ENCODE measurements at regions not wholly inside any gene's neighbourhood (a gene's known extent, or its start where the extent isn't known, plus 50 kb on each side); places are given as distances from the start of the nearest gene placed in this dataset.

DNA sequence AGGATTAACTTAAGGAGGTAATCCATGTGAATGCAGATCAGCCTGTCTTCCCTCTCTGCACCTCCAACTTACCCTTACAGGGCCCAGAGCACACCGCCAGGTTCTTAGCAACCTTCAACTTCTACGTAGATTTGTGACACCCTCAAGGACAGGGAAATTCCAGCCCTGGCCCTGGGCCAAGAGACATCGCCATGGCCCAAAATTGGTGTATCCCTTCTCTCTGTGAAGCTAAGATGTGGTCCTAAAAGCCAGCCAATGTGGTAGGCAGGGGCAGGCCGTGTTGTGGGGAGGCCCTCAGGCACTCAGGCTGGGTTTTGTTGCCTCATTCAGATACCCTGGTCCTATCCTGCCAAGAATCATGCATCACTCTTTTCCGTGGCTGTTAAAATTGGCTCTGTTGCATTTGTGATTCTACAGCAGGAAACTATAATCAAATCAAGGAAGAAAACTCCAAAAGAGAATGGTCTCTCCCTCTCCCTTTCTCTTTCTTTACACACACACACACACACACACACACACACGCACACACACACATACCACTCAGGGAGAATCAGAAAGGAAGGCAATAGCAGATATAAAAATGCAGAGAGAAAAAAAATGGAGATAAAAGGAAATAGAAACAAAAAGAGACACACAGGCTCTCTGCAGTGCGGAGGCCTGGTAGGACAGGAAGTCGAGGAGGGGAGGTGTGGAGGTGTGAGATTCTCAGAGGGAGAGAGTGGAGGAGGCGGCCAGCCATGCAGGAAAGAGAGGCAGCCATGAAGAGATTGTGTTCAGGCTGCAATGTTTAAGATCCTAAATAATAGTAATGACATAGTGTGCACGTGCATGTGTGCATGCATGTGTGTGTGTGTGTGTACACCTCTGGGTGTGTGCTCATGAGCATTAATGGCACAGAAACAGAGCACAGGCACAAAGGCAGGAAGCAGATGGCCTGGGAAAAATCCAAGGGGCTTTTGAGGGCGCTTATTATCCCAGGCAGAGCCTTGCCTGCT lies 201.8 kb upstream of the LRFN2 start:
- DNase-seq (ENCODE audit: low read depth, low spot score): no peak
- ChIA-PET RAD21 (ENCODE audit: low non-redundant PET in 1 of 2, low total read pairs in 2 of 2, uncharacterized antibody in 2 of 2, unreplicated experiment in 2 of 2) (no interaction called here), POLR2A (no interaction called here), CTCF (no interaction called here)
- H3K27me3 ChIP-seq (ENCODE audit: insufficient read depth, low read length): peaks cover 41% of the 10 kb centered on the region
- no peak overlapping the region for H2AFZ ChIP-seq (ENCODE audit: low read depth, low read length, poor library complexity, severe bottlenecking)
- TF ChIP-seq ELF1 (IDR thresholded peaks at IDR 0.05; ENCODE audit: borderline replicate concordance, low read depth) (no peak), CBX3 (IDR thresholded peaks at IDR 0.05; ENCODE audit: low read depth) (no peak), RAD21 (IDR thresholded peaks at IDR 0.05; ENCODE audit: low read depth) (no peak), ATF3 (IDR thresholded peaks at IDR 0.05) (no peak), ZBTB33 (IDR thresholded peaks at IDR 0.05; ENCODE audit: extremely low read depth, insufficient replicate concordance, low read length) (no peak), EGR1 (IDR thresholded peaks at IDR 0.05; ENCODE audit: low read depth) (no peak), SRF (IDR thresholded peaks at IDR 0.05; ENCODE audit: low read depth) (no peak), POLR2AphosphoS5 (IDR thresholded peaks at IDR 0.05; ENCODE audit: low read depth, low read length) (no peak), EZH2phosphoT487 (IDR thresholded peaks at IDR 0.05; ENCODE audit: borderline replicate concordance) (no peak), SIN3A (IDR thresholded peaks at IDR 0.05; ENCODE audit: low read depth) (no peak)
- TF ChIP-seq, protein P1, sequence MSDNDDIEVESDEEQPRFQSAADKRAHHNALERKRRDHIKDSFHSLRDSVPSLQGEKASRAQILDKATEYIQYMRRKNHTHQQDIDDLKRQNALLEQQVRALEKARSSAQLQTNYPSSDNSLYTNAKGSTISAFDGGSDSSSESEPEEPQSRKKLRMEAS (IDR thresholded peaks at IDR 0.05): no peak
- H3K9ac ChIP-seq (ENCODE audit: low read length): no peak overlapping the region
- peaks cover 0 to 16% of the 10 kb centered on the region in 2 experiments; a peak in 2 of 4 replicates for H3K4me1 ChIP-seq (ENCODE audit: control insufficient read depth in 1 of 2, insufficient read depth in 2 of 2, low read length in 2 of 2)
- H3K9me2 ChIP-seq (ENCODE audit: insufficient read depth): no peaks in the 10 kb centered on the region
- H3K4me2 ChIP-seq (ENCODE audit: low read length): no peak overlapping the region
- no peak overlapping the region for H3K4me3 ChIP-seq (replicated peaks in 1 of 2; ENCODE audit: low read depth in 1 of 2, low read length in 2 of 2)
- no peaks in the 10 kb centered on the region for H4K20me1 ChIP-seq (ENCODE audit: insufficient read depth)
- H3K9me3 ChIP-seq (ENCODE audit: control insufficient read depth in 1 of 2, insufficient read depth in 1 of 2, low read depth in 1 of 2, low read length in 2 of 2): no peaks in the 10 kb centered on the region
- H3K36me3 ChIP-seq (ENCODE audit: control insufficient read depth in 1 of 2, insufficient read depth in 2 of 2, low read length in 2 of 2): no peaks in the 10 kb centered on the region
- intact Hi-C loops (cut with micrococcal nuclease): no loop called here
- no TSS peak for BruUV-seq (replicated peaks)
- no peak overlapping the region for H3K27ac ChIP-seq (ENCODE audit: low read depth, low read length)
- H3K79me2 ChIP-seq (ENCODE audit: insufficient read depth, low read length): no peaks in the 10 kb centered on the region
- ATAC-seq: no peak

All from HCT116 (cell line).